NCI-H526 (cell line): ENCODE measurements at regions not wholly inside any gene's neighbourhood (a gene's known extent, or its start where the extent isn't known, plus 50 kb on each side); places are given as distances from the start of the nearest gene placed in this dataset.
"Not testable (repeated sequence)": the region's sequence is repeated elsewhere in the genome, so short reads cannot be mapped to it uniquely, and the experiment has no call there.

Source experiments
- DNase-seq, 2 experiments: peaks; one replicate each; lab custom pipeline; 2025; lab: John Stamatoyannopoulos, UW

DNA sequence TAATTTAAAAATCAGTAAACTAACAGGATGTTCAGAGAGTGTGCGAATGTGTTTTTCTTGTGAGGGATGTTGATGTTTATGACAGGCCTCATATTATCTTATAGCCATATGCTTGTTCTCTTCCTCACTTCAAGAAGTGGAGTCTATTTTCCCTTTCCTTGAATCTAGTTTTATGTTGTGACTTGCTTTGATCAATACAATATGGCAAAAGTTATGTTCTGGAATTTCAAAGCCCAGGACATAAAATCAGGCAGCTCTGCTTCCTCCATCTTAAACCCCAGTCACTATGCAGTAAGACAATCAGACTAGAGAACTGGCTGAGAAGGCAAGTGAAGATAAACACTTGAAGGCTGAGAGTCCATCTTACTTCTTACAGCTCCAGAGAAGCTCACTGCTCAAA is 585.1 kb upstream of the NETO1 start:
- no peak for DNase-seq

DNA sequence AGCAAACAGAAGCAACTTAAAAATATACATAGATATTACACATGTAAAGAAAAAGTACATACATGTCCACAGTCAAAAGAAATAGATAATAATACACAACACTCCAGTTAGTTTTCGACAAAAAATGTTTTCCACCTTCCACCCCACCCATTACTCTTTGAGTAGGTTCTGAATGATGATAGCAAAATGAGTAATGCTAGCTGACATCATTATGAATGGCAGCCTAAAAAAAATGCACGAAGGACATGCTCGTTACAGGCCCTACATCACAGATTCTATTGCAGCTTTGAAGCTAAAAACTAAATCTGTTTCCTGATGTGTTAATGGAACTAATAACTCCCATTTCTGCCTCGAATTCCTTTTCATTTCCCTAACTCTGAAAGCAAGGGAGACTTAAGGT is 578.7 kb upstream of the NETO1 start:
- DNase-seq: no peak

DNA sequence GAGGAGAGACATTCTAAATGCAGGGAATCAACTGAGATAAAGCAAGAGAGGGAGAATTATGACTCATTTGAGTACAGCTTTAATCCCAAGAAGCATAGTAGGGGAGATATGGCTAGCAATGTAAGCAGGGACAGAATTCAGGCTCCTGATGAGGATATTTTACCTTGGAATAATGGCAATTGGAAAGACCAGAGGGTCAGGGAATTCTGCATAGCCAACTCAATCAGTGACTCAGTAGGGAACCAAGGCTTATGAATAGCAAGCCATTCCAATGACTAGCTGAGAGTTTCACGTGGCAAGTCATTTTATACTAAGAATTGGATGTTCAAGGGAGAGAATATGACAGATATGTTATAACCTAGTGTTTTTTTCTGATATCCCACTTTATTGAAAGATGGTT is 563.8 kb upstream of the NETO1 start:
- DNase-seq: no peak

DNA sequence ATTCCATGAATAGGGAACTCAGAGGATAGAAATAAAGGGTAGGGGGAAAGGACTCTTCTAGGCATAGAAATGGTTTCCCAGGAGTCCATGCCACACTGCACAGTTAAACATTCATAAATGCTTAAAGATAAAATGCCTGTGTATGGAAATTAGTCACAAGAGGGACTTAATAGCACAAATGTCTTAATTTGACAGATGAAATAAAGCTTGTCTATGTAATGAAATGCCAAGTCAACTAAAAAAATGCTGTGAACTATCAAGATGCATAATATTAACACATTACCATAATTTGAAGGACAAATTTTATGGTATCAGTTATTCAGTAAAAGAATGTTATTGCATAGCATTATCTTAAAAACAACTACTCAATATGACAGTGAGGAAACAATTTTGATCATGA is 553.2 kb upstream of the NETO1 start:
- no peak for DNase-seq

DNA sequence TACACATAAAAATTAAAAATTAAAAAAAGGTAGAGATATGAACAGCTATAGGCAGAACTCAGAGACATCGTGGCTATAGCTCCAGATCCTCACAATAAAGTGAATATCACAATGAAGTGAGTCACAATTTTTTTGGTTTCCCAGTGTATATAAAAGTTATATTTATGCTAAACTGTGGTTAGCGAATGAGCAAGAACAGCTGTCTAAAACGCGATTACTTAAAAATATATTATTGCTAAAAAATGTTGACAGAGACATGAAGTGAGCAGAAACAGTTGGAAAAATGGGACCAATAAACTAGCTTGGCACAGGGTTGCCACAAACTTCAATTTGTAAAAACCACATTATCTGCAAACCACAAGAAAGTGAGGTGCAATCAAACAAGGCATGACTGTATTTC is 551.7 kb upstream of the NETO1 start:
- DNase-seq: no peak

DNA sequence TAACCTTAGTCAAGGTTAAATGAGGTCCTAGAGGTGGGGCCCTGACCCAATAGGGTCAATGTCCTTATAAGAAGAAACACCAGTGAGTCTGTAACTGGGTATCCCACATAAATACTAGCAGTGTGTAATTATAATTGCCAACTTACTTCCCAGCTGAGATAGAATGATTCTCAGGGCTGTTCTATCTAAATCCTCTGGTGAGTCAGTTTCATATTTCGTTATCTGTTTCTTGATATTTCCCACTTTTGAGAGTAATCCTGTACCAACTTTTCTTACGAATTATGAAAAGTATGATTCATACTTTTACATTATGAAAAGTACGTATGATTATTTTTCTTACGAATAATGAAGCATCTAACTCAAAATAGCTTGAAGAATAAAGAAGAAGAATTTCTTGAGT is 546.8 kb upstream of the NETO1 start:
- no peak for DNase-seq

DNA sequence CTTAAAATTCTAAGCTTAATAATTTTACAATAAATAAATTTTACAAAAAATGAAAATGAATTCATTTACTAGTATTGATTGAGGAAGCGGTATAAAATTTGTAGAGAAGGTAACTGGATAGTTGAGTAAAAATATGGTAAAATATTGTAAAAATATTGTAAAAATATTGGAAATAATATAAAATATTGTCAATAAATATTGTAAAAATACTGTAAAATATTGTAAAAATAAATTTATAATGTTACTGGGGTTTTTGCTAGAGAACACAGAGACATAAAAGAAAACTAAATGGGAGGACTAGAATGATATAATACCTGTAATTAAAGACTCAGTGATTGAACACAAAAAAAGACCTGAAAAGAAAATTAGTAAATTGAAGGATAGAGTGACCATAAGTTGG is 546.3 kb upstream of the NETO1 start:
- DNase-seq: no peak

DNA sequence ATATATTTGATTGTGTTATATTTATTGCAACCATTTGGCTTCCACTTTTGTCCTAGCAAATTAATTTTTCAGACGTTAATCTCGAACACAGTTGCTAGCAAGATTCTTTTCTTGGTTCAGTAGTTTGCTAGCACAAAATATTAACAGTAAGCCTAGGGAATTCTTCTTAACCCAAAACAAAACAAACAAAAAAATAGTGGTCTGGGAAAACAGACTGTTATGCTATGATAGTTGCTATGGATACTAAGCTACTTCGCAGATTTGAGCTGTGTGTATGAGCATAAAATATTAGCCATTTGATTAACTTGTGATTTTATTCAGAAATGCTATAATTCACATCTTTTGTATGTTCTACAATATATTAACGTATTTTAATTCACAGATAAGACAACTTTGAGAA is 541.5 kb upstream of the NETO1 start:
- no peak for DNase-seq

DNA sequence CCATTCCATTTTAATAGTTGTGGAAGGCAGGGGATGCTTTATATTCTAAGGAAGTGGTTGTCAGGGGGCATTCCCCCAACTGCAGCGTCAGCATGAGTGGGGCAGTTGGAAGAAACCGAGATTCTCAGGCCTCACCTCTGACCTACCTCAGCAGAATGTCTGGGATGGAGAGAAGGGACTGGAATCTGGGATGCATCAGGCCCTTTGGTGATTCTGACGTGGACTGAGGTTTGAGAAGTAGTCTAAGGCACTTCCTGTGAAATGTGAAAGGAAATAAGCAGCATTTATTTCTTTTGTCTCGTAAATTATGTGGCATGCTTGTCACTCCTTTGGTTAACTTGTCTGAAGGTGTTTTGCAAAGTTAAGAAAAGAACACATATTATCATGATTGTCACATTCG is 540.7 kb upstream of the NETO1 start:
- DNase-seq: no peak

DNA sequence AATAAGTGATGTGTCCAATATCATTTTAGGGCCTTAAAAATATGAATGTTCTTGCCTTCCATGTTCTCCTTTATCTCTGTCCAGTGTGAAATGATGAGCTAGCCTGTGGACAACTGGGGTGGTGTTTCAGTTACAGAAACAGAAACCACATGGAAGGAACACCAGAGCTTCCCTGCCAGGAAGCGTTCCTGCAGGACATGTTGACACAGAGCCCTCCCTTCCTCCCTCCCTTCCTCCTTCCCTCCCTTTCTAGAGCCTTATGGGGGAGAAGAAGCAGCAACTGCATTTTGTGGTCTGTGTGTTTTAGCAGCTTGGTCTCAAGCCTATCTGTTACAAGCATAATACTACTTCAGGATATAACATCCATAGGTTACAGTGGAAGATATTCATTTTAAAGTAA is 539.7 kb upstream of the NETO1 start:
- DNase-seq: no peak

DNA sequence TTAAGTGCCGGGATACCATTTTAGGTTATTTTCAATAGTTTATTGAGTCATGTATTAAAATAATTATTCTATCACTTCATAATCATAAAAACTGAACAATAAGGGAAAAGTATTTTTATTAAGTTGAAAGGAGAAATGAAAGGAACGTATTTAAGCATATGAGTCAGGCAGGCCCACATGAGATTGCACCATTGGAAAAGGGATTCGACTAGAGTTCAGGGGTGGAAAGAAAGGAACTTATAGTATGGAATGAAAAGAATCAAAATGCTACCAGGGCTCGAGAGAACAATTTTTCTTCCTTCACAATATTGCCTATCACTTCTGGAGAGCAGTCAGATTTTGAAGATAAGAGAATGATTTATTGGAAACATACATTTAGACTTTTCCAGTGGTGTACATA is 516.5 kb upstream of the NETO1 start:
- DNase-seq: no peak

DNA sequence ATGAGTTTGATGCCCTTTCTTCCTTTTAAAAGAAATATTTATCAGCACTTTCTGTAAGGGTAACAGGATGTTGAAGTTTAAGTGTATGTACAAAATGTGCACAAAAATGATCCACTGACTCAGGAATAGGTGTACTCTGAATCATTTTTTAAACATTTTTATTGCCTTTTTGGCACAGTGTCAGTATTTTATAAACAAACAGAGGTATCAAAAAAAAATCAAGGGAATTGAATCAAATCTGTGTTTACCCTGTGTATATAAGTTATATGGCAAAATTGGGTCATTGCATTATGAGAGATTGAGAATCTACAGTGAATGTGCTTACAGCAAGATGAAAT is 513.9 kb upstream of the NETO1 start:
- DNase-seq: no peak

DNA sequence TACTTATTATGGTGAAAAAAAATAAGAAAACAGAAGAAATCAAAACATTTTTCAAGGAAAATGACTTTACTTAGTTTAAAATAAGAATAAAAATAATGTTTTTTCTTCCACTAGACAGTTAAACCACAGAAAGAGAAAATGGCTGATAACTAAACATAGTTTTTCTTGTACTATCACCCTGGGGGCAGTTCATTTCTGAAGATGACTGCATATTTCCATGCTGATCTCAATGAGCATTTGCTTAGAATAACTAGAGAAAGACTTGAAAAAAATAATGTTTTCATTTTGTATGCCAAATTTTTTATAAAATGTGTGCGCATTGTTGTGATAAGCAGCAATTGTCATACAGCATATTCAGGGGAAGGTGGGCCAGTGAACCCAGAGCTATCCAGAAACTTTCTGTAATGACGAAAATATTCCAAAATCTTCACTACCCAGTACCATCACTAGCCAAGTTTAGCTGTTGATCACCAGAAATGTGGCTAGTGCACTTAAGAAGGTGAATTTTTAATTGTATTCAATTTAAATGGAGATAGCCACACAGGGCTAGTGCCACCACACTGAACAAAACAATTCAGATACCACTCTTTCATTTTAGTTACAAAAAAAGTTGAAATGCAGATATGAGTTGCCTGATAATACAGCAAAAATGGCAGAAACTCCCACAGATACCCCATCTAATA is 513.4 kb upstream of the NETO1 start:
- no peak for DNase-seq

DNA sequence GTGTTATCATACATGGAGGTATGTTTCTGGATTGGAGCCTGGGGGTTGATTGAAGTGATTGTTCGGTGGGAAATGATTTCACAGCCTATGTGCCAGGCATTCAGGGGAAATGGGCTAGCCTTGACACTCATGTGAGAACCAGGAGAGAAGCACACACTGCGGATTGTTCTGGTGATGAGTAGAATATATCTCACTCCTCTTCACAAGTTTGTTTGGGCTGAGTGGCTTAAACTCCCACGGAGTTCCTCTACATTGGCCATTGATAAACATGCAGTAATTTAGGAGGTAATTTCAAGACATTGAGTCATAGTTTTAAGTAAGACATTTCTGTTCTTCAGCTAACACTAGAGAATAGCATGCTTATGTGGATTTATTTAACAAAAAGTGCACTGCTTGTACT is 498.9 kb upstream of the NETO1 start:
- DNase-seq: no peak

DNA sequence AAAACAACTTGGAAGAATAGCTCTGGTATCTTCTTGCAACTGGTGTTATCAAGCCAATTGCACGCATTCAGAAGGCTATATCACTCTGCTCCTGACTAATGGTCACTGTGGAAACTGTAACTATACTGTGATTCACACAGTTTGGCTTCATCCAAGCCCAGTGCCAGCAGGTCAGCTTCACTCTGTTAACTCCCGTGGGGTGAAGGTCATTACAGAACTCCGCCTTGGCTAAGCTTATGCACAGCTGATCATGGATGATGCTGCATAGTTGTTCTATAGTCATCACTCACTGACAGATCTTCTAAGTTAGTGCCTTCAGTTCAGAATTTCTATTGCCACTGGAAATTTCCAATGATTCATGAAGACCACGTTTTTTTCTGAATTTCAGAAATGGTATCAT is 497.2 kb upstream of the NETO1 start:
- no peak for DNase-seq

DNA sequence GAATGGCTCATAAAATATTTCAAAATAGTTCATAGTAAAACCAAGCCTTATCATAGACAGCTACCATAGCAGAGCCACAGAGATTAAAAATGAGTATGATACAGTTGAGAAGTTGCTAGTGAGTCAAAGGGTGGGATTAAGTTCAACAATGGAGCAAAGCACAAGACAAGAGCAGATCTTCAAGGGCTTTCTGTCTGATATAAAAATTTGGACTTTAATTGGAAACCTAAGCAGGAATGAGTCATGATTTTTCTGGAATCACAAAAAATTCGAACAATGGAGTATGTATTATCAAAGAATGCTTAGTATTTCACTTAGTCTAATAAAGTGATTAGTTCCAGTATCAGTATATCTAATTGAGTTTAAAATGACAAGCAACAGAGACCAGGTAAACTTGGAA is 487.3 kb upstream of the NETO1 start:
- DNase-seq: no peak

DNA sequence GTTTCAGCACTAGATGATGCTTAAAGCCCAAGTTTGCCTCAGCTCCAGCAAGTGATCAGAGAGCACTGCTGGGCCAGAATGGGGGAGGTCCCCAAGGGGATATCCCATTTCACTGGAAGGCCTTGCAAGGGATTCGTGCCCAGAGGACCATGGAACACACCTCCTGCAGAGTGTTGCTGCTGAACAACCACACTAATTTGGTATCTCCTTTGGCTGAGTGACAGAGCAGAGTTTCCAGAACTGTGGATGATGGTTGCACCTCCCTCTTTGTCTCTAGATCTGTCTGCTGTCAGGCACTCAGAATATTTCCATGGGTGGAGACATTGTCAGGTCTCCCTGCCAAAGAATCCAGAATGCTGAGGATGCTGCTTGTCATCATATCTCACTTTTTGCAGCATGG is 484.8 kb upstream of the NETO1 start:
- DNase-seq: no peak

DNA sequence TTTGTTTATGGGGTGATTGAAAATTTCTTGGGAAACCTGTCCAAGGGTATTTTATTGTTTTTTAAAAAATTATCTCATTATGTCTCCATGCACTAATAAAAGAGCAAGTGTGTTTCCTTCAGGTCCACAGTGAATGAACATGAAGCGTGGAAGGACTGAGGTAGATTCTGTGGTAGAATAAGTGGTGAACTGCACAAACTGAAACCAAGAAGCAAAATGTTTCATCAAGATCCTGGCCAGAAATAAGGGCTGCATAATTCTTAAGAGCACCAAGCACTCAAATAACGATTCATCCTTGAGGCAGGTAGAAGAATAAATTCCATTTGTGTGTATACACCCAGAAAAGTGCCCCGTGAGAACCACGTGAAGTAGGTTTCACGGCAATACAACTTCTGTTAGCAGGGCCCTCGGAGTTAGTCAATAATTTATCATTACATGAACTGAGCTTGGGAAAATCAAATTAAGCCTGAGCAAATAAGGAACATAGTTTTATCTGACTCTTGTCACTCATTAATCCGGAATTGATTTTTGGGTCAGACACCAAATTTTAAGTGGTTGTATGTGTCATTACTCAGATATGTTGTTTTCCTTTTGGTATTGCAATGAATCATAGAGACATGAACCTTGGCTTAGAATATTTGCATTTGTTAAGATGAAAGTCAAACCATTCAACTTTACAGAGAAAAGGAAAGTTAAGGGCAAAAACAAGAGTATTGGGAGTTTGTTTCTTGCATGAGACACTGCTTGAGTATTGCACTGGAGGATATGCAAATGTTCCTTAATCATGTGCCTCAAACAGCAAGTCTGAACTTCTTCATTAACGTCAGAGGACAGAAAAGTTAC is 472.6 kb upstream of the NETO1 start:
- no peak for DNase-seq

DNA sequence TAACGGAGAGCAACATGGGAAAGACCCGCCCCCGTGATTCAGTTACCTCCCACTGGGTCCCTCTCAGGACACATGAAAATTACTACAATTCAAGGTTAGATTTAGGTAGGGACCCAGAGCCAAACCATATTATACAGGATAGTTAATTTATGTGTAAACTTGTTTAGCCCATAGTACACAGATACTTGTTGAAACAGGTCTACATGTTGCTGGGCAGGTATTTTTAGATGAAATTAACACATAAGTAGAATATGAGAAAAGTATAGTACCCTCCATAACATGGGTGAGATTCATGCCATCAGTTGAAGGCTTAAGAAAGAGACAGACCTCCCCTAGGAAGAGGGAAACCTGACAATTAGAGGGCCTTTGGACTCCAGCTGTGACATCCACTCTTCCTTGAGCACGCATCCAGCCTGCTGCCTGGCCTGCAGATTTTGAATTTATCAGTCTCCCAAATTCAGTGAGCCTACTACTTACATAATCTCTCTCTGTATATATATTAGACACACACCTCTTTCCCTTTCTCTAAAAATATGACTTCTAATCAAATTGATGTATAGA is 463.5 kb upstream of the NETO1 start:
- DNase-seq: no peak

DNA sequence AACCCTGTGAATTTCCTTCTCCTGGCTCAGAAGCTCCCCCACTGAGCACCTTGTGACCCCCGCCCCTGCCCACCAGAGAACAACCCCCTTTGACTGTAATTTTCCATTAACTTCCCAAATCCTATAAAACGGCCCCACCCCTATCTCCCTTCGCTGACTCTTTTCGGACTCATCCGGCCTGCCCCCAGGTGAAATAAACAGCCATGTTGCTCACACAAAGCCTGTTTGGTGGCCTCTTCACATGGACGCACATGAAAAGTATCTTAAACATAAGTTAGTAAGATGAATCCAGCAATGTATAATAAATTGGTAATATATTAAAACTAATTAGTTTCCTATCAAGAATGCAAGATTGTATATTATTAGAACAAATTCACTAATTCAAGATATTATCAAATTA is 462.3 kb upstream of the NETO1 start:
- not testable (repeated sequence) for DNase-seq

DNA sequence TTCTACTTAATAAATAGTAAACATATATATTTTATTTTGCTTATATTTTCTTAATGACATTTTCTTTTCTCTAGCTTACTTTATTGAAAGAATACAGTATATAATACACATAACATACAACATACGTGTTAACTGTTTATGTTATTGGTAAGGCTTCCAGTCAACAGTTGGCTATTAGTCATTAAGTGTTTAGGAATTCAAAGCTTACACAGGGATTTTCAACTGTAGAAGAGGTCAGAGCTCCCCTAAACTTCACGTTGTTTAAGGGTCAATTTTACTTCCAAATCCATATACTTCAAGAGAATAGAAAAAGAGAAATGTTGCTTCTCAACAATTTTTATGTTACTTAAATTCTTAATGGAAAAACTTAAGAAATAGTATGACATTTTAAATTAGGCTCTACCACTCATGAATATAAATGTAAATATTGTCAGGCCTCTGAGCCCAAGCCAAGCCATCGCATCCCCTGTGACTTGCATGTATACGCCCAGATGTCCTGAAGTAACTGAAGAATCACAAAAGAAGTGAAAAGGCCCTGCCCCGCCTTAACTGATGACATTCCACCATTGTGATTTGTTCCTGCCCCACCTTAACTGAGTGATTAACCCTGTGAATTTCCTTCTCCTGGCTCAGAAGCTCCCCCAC is 456.5 kb upstream of the NETO1 start:
- DNase-seq: not testable (repeated sequence)

DNA sequence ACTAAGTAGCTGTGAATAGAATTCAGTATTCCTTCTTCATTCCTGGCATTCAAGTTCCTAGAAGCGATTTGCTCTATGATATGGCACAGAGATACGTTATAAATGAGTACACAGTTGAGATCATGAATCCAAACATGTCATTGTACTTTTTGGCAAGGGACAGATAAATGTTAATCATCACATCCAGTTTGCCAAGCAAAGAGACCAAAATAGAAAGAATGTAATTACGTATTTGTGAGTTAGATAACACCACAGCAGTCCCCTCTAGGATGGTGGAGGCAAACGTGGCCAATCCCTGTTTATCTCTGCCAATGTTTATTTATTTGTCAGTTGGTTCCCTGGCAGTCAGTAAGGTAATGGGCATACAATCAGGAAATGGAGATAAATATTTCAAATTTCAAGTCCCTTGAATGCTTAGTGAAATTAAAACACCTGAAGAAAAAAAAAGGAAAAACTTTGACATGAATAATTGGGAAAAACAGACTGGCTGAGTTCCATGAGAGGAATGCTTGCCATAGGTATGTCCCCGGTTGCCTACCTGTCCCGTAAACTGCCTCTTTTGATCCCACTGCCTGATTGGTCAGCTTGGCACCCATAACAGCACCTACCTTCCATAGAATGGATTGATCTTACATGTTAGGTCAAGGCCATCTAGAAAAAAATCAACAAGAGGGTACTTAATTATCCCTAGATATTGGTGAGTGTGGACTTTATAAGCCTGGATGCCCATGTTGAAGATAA is 451.1 kb upstream of the NETO1 start:
- no peak for DNase-seq
